Activated CD4-positive, alpha-beta T cell treated with anti-CD3 and anti-CD28 coated beads for 1 hour (primary cell): ENCODE measurements at regions not wholly inside any gene's neighbourhood (a gene's known extent, or its start where the extent isn't known, plus 50 kb on each side); places are given as distances from the start of the nearest gene placed in this dataset.

Experiments
- DNase-seq: peaks from one replicate; pipeline ENCODE4 v3.0.0-alpha.2; 2020

DNA sequence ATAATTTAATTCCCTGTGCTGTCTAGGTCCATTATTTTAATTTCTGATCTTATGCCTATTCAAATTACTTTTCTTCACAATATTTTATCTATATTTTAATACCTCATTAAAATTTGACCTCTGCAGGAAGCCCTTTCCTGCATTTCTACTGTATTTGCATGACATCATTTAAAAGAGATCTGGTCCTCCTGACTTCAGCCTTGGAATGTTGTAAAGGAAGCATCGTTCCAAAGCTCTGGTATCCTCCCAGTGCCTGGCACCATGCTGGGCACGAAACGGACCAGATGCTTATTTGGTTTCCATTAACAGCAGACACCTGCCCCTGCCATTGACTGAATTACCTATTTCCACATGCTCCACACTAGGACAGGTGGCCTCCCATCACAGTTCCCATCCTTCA, 247.5 kb downstream of the KLF6 start:
- DNase-seq, result no peak

DNA sequence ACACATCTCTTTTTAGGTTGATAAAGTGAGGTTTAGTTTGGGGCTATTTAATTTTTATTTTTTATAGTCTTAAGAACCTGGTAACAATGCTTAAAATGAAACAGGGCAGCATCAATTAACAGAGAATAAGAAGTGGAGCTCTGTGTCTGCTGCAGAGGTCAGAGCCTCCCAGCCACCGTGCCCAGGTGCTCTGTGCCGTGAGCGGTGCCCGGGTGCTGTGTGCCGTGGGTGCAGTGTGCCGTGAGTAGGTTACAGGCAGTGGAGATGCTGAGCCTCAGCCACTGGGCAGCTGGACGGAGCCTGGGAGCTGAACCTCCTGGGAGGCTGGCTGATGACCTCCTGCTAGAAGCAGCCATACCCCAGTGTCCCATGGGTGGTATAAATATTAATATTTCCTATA, 250.0 kb downstream of the KLF6 start:
- DNase-seq, result no peak

DNA sequence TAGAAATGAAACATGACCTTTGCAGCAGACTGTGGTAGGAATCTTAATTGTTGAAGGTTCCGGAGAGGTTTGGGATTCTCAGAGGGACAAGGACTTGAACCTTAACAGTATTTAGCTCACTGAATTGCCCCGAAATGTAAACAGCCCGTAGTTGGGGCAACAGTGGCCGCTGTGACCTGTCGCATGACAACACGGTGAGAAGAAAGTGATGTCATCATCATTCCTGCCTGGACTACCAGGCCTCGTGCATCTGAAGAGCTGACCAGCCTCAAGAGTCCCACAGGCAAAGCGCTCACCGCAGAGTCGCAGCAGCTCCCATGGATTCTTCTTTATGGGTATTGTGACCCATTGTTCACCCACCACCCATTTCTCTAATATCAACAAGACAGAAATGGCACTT, 250.6 kb downstream of the KLF6 start:
- DNase-seq, result no peak

DNA sequence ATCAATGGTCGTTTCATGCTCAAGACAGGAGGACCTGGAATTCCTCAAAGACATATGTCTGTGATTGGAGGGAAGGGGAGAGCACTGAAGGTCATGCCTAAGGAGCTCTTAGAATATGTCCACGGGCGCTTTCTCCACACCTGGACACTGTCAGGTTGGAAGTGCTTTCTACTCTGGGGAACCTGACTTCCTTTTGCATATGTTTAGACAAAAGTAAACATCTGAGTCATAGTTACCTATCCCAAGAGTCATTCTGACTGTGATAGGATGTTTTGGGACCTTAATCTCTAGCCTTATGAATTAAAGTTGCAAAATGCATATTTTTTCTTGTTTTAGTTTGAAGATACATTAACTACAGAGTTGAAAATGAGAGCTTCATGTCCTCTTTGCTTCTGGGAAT, 251.7 kb downstream of the KLF6 start:
- DNase-seq, result no peak

DNA sequence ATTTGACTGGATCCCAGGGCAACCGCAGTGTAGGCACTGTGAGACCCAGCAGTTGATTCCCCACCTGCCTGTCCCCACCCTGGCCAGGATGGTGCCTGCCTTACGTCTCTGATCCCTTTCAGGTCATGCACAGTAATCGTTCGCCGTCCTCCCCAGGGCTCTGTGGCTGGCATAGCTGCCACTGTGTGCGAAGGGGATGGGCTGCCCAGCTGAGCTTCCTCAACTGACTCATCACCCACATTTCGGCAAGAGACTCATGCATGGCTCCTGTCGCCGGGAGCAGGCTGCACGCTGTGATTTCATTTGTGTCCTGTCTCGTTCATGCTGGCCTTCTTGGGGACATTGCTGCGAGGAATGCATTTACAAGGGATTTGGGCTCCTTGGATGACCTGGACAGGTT, 252.4 kb downstream of the KLF6 start:
- no peak for DNase-seq

DNA sequence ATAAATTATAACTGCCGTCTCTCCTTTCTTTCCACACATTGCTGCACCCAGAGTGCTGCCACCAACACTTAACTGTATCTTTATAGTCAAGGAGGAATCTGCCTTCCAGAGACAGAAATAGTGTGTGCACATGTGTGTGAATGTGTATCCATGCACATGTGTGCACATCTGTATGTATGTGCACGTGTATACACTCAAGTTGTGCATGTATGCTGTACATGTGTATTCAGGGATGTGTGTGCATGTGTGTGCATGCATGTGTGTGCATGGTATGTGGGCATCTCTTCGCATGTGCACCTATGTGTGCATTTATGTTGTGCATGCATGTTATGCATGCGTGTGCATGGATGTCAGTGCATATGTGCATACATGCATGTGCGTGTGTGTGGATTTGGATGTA, 253.3 kb downstream of the KLF6 start:
- no peak for DNase-seq

DNA sequence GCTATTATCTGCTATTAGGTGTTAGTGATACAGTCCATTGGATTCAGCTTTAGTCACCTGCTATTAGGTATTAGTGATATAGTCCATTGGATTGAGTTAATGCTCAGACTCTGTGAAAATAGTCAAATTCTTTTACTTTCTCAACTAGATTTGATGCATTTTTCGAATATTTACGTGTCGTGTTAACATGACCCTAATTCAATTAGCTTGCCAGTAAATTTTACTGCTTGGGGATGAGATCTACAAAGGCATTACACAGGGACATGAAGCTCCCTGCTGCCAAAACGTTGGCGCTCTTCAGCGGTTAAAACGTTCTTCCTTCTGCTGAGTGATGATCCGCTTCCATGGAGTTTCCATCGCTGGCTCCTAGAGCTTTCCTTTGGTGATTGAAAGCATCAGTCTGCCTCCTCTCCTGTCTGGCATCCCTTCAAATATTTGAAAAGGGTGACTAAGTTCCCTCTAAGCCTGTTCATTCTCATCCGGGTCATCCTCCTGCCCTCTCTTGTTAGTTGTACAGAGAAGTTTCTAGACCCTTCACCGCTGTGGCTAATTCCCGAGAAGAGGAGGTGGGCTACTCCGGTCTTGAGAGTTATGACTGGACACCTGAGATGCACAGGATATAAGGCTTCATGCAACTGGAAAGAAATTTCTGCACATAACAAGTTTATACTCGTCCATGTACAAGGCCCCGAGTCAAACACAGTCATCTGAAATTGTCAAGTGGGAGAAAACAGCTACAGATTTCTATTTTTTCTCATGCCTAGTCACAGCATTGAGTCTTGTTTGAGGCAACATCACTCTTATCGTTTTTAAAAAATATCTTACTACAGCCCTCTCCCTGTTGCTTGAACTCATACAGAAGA, 254.0 kb downstream of the KLF6 start:
- no peak for DNase-seq

DNA sequence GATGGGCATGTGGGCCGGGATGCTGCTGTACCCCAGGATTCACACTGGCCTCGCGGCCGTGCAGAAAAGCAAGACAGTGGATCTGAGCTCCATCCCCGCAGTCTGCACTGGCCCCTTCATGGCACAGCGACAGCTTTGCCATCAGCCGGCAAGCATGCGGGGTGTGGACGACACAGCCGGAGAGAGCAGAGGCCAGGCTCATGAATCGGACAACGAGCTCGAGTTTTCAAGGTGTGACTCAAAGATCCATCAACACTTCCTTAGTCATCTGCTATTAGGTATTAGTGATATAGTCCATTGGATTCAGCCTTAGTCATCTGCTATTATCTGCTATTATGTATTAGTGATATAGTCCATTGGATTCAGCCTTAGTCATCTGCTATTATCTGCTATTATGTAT, 254.7 kb downstream of the KLF6 start:
- no peak for DNase-seq

DNA sequence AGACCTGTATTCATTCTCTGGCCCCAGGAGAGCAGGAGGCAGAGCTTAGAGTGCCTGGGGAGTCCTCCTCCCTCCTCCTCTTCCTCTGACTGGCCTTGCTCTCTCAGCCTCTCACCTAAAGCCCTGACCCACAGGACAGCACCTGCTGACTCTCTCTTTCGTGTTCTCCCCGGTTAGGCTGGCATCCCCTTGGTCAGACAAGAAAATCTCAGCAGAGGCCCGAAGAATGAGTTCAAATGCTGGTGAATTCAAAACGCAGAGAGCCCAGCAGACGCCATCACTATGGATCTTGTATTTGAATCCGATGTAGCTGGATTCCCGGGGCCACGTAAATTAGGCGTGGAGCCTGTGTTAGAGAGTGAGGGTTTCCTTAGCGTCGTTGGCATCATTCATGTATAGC, 255.3 kb downstream of the KLF6 start:
- no peak for DNase-seq

DNA sequence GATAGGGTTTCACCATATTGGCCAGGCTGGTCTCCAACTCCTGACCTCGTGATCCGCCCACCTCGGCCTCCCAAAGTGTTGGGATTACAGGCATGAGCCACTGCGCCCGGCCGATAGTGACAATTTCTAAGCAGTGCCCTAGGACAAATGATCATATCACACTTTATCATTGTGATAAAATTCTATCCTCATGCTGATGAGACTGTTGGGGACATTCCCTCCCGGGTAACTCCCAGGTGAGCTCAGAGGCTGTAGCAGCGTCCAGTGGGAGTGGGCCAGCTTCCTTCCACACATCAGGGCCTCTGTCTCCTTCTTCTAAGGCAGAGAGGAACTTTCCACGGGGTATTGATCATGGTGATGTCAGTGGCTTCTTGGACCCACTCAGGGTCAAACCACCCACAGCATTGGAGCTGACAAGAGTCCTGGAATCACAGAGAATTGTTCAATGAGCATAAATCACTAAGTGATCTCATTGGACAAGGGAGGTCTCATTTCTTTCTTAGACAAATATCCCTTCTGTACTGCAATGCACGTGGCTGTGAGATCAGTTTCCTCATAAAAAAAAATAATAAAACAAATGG, 256.1 kb downstream of the KLF6 start:
- DNase-seq, result no peak

DNA sequence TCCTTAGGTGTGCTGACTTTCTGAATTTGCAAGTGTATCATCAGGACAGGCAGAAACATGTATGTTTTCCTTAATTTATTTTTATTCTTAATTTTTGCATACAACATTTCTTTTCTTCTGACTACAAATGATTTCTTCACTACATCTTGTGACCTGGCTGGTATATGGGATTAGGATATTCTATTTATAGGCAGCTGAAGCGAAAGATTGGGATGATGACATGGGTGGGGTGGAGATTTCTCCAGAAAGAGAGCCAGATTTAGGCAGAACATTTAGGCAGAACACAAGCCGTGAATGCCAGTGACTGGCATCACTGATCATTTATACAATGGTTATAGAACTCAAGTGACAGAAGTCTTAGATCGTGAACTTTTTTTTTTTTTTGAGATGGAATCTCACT, 256.7 kb downstream of the KLF6 start:
- no peak for DNase-seq

DNA sequence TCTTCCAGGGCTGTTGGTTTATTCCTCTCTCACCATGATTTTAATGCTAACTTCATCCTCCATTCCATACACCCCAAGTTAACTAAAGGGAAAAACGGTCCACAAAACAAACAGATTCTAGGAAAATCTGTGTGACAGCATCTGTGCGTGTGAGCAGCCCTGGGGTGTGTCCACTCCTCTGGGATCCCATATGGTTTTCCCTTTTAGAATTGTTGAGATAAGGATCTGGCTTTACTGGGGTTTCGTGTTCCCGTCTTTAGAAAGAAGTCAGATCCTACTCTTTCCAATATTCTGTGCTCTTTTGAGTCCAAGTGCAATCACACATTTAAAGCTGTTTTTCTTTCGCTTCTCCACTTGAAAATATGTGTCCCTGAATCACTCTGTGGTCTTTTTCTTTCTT, 257.1 kb downstream of the KLF6 start:
- no peak for DNase-seq

DNA sequence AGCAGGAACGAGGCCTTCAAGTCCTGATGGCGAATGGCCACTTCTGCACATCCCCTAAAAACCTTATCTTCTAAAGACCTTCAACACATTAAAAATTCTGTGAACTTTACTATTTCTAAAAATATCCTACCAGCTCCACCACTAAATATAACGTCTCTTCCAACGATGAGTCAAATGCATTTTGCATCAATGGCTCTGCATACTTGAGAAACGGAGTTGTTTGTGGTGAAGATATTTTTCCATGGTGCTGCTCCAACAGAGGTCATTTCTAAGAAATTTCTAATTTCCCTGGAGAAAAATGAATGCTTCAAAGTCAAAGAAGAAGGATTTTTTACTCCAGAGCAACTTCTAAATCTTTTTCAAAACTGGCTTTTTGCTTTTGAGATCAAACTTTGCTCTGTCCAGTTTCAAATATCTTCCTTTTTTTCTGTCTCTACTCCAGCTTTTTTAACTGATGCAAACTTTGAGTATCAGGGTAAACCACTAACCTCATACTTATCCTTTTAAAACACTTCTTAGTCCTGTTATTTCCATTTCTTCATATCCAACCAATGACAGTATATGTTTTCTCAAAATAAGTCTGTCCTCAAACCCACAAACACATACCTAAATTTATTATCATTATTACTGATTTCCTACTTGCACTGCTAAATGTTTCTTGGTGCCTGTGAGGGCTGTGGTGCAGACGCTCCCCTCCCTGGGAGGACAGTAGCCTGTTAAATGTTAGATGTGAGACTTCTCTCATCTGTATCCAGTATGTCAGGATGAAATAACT, 258.1 kb downstream of the KLF6 start:
- no peak for DNase-seq

DNA sequence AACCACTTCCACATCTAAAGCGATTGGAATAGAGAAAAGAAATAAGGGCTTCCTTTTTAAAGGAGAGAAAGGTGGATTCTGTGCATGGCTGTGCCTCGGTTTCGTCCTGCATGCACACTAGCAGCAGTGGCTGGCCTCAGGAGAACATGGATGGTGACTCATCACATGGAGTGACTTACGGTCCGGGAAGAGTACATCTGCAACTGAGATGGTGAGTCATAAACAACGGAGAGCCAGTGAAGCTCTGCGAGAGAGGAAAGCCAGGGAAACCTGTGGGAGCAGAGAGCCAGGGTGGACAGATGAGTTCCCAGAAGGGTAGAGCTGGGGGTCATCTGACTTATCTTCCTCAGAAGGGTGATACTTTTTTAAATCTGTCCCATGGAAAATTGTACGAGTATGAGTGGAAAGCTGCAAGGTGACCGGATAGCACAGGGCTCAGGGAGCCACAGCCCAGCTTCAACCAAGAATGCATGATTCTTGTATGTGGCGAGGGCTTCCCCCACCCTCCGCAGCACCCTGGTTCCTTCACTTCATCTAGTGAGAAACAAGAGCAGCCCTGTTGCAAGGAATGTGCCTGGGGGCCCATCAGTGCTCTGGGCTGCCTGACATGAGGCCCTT, 259.1 kb downstream of the KLF6 start:
- no peak for DNase-seq

DNA sequence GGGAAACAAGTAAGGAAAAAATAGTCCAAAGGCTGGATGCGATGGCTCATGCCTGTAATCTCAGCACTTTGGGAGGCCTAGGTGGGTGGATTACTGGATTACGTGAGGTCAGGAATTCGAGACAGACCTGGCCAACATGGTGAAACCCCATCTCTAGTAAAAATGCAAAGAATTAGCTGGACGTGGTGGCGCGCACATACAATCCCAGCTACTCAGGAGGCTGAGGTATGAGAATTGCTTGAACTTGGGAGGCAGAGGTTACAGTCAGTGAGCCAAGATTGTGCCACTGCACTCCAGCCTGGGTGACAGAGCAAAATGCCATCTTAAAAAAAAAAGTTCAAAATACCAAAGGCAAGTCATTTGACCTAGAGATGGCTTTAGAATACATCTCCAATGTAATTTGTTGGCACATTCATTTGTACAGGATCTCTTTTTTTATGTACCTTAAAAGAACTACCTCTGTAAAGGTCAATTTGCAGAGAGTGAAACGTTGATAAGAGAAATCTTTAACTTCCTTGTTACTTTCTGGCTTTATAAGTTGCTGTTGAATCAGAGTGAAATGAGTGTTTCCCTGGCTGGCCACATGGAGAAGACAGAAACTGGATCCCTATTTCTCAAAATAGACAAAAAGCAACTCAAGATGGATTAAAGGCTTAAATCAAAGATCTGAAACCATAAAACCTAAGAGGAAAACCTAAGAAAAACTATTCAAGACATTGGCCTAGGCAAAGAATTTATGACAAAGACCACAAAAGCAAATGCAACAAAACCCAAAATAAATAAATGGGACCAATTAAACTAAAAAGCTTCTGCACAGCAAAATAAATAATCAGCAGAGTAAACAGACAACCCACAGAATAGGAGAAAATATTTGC, 260.7 kb downstream of the KLF6 start:
- no peak for DNase-seq

DNA sequence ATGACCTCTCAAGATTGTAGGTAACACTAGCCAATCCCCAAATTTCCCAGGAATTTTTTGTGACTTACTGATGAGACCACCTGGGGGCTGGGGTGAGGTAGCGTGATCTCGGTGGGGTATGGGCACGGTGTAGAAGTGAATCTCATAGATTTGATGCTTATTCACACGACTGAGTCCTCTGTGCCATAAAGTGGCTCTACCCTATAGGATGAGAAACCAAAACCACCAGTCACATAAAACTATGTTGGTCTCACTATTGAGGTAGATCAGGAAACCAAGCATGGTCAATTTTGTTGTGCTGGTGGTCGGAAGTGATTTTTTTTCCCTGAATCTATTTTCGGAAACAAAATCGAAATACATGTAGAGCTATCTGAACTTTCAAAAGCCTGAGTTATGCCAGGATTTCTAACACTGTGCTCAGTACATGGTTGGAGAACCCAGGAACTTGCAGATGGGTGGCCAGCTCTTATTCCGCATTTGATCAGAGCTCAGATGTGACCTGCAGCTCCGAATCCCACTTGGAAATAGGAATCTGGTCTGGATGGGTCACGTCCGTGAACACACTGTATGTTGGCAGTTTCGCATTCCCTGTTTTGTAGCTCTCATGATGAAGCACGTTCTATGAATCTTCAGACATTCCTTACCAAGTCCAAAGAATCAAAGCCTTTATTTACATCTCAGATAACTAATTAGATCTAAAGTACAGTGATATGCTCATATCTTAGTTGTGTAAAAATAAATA, 261.5 kb downstream of the KLF6 start:
- no peak for DNase-seq

DNA sequence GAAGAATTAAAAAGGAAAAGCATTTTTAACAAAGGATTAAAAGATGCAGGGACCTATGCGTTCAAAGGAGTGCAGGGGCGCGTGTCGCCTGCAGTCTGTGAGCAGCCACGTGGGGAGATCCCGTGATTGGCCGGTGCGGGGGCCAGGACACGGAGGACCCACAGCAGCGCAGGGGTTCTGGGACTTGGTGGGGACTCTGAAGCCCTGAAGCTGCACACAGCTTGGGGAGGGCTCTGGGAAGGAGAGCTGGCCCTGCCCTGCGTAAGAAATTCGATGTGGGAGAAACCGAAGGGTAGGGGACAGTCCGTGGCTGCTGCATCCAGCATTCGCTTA, 268.1 kb downstream of the KLF6 start:
- DNase-seq, result no peak

DNA sequence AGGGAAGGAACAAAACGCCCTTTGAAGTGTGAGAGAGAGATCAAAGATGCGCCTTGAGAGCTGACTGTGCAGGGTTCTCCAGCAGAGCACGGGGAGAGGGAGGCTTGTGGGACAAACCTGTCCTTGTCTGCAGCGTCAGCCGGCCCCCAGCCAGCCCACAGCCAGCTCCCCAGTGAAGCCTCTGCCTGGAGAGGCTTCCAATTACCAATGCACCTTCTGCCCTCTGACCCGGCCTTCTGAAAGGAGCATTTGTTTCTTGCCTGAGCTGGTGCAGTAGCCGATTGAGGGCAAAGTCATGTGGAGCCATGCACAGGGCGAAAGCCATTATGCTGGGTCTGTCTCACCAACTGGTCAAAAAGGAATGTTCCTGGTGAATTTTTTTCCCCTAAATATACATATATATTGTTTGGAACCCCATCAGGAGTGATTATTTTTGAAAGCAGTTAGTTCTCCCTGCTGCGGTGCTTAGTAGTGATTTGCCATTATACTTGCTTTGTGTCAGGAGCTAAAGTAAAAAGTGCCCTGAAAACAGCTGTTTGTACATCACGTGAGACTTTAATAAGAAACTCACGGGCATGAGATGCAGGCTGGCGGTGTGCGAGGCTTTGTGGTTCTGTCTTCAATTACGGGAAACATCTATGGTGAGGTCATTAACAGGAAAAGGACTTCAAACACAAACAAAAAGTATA, 268.6 kb downstream of the KLF6 start:
- no peak for DNase-seq

DNA sequence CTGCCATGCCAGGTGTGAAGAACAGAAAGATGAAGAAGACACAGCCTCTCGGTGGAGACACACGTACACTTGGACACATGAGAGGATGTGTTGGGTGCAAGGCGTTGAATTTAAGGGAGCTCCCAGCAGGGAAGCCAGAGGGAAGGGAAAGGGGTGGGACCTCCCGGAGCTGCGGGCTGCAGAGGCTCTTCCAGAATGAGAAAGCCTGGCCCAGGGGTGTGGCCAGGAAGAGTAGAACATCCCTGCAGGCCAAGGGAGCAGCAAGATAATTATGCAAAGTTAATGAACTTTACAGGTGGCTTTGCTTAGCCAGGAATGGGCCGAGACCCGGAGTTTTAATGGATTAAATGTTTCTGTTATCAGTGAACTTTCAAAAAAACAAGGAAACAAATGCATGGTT, 270.3 kb downstream of the KLF6 start:
- no peak for DNase-seq

DNA sequence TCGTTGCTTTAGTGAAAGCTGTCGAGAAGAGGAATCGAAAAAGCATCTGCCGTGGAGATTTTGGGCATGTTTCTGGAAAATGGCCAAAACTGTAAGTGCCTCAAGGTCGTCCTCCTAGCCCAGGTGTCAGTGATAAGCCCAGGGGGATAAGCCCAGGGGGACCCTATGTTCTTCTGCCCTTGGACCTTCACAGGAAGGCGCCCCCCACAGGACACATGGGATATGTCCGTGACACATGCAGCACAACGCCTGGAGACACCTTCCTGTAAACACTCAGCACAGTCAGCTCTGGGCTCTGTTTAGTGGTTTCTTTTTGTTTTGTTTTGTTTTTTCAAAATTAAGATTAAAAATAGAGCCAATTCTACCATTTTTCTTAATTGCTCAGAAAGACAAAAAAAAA, 272.7 kb downstream of the KLF6 start:
- DNase-seq, result no peak

DNA sequence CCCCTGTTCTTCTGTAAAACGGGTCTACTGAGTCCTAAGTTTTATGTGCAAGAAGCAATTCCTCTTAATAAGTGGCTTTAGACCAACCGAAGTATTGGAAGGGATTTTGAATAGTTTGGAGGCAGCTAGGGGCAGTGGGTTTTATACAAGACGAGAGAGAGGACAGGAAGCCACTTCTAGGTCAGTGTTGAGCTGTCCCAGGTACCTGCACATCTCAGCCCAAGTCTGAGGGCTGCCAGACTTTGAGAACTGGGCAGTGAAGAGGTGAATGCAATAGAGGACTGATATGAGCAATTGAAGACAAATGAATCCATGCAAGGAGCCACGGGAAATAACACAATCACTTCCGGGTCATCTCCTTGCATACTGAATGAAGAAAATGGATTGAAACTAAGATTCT, 273.5 kb downstream of the KLF6 start:
- DNase-seq, result no peak
